ENCODE measurements at regions not wholly inside any gene's neighbourhood (a gene's known extent, or its start where the extent isn't known, plus 50 kb on each side); places are given as distances from the start of the nearest gene placed in this dataset.

DNA sequence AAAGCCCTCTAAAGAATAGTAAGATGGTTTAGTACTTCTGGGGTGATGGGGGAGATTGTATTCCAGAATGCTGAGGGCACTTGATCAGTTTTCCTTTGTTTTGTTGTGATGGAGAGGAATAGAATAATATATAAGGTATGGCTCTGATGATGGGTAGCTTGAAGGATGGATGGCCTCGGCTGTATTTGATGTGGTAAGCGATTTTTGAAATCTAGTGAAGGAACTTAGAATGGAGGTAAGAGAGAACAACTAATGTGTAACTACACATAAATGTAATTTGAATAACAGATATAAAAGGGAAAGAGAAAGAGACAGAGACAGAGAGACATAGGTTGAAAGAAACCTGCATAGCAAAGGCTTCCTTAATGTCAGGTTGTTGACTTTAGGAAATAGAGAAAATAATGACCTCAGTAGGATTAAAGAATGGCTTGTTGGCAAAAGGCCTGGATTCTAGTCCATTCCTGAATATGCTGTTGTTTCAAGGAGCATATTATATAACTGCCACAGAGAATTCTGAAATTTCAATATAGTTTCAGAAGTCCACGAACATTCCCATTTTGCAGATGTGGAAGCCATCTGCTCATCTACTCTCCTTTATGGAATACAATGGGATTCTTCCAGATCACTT, 58.7 kb downstream of the NIBAN1 start:
- TF ChIP-seq, protein P1, sequence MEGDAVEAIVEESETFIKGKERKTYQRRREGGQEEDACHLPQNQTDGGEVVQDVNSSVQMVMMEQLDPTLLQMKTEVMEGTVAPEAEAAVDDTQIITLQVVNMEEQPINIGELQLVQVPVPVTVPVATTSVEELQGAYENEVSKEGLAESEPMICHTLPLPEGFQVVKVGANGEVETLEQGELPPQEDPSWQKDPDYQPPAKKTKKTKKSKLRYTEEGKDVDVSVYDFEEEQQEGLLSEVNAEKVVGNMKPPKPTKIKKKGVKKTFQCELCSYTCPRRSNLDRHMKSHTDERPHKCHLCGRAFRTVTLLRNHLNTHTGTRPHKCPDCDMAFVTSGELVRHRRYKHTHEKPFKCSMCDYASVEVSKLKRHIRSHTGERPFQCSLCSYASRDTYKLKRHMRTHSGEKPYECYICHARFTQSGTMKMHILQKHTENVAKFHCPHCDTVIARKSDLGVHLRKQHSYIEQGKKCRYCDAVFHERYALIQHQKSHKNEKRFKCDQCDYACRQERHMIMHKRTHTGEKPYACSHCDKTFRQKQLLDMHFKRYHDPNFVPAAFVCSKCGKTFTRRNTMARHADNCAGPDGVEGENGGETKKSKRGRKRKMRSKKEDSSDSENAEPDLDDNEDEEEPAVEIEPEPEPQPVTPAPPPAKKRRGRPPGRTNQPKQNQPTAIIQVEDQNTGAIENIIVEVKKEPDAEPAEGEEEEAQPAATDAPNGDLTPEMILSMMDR (conservative IDR thresholded peaks at IDR 0.05), result no peak
- no peak for TF ChIP-seq ZFX (IDR thresholded peaks at IDR 0.05)
